ENCODE measurements at regions not wholly inside any gene's neighbourhood (a gene's known extent, or its start where the extent isn't known, plus 50 kb on each side); places are given as distances from the start of the nearest gene placed in this dataset.

DNA sequence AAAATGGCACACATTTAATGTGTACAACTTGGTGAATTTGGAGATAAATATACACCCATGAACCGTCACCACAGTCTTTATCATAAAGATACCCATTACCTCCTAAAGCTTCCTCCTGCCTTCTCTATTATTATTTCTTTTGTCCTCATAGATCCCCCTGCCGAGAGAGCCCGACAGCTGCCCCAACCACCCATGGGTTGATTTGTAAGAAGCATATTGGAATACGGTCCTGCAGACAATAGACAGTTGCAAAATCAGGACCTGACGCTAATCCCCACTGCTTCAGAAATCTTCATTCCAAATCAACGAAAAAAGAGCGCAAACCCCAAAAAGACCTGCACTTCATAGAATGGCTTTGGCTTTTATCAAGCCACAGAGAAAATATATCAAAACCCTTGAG lies 697.5 kb downstream of the SEMA5A start (continued):
- no peak for TF ChIP-seq ZNF747 (CRISPR knock-in tag; IDR thresholded peaks at IDR 0.05; ENCODE audit: borderline replicate concordance)
- TF ChIP-seq ARNT (IDR thresholded peaks at IDR 0.05): no peak
- TF ChIP-seq ZSCAN22 (CRISPR knock-in tag; IDR thresholded peaks at IDR 0.05): no peak

DNA sequence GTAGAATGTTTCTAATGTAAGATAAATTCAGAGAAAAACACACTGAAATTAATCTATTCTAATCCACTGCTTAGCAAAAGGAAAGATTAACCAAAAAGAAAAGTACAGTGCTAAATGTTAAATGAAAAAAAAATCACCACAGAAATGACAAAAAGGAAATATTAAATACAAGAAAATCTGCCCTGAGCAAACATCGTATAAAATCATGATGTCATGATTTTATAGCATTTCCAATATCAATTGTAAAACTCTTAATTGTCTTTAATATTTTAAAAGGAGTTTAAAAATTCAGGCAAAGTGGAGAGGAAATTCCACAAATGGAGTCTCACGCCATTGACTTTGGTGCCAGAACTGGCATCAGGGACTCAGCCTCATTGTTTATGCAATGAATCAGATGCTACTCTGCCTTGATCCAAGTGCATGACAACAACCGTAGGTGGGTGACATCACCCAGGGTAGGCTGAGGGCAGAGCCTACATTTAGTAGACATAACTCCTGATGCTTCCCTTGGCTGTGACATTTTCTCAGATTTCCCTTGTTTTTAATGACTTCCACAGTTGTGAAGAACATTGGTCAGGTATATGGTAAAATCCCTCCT lies 696.8 kb downstream of the SEMA5A start:
- H3K4me2 ChIP-seq (ENCODE audit: low read depth, low read length): no peak overlapping the region
- BruUV-seq (replicated peaks): no TSS peak

DNA sequence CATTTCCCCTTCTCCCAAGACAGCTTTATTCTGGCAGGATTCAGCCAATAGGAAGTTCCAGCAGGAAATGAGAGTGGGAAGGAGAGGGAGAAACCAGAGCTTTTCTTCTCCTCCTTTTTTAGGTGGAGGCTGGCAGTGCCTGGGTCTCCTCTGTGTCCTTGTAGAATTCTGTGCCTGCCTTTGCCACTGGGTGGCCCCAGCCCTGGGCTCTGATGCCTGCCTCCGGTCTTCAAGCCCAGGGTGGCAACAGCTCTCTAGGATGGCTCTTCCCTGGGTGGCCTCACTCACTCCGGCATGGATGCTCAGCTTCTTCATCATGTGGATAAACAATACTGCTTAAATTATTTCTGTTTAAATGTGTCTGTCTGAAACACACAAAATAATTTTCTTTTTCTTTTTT lies 694.8 kb downstream of the SEMA5A start:
- 8% methylated on average over 2 of the region's 2 CpGs for WGBS (ENCODE audit: low lambda C conversion rate)
- intact Hi-C loops (cut with micrococcal nuclease; ENCODE audit: unreplicated experiment): no loop called here
- TF ChIP-seq, protein P1, sequence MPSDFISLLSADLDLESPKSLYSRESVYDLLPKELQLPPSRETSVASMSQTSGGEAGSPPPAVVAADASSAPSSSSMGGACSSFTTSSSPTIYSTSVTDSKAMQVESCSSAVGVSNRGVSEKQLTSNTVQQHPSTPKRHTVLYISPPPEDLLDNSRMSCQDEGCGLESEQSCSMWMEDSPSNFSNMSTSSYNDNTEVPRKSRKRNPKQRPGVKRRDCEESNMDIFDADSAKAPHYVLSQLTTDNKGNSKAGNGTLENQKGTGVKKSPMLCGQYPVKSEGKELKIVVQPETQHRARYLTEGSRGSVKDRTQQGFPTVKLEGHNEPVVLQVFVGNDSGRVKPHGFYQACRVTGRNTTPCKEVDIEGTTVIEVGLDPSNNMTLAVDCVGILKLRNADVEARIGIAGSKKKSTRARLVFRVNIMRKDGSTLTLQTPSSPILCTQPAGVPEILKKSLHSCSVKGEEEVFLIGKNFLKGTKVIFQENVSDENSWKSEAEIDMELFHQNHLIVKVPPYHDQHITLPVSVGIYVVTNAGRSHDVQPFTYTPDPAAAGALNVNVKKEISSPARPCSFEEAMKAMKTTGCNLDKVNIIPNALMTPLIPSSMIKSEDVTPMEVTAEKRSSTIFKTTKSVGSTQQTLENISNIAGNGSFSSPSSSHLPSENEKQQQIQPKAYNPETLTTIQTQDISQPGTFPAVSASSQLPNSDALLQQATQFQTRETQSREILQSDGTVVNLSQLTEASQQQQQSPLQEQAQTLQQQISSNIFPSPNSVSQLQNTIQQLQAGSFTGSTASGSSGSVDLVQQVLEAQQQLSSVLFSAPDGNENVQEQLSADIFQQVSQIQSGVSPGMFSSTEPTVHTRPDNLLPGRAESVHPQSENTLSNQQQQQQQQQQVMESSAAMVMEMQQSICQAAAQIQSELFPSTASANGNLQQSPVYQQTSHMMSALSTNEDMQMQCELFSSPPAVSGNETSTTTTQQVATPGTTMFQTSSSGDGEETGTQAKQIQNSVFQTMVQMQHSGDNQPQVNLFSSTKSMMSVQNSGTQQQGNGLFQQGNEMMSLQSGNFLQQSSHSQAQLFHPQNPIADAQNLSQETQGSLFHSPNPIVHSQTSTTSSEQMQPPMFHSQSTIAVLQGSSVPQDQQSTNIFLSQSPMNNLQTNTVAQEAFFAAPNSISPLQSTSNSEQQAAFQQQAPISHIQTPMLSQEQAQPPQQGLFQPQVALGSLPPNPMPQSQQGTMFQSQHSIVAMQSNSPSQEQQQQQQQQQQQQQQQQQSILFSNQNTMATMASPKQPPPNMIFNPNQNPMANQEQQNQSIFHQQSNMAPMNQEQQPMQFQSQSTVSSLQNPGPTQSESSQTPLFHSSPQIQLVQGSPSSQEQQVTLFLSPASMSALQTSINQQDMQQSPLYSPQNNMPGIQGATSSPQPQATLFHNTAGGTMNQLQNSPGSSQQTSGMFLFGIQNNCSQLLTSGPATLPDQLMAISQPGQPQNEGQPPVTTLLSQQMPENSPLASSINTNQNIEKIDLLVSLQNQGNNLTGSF (CRISPR knock-in tag; IDR thresholded peaks at IDR 0.05): no peak
- no peak for TF ChIP-seq ZNF333 (CRISPR knock-in tag; IDR thresholded peaks at IDR 0.05; ENCODE audit: borderline replicate concordance)
- no peak for TF ChIP-seq FOXP1 (IDR thresholded peaks at IDR 0.05)
- TF ChIP-seq FOXP1 (CRISPR knock-in tag; IDR thresholded peaks at IDR 0.05): no peak
- no peak for TF ChIP-seq ZNF737 (CRISPR knock-in tag; IDR thresholded peaks at IDR 0.05; ENCODE audit: borderline replicate concordance)
- TF ChIP-seq KAT8 (CRISPR knock-in tag; IDR thresholded peaks at IDR 0.05): no peak
- no peak for TF ChIP-seq ARNTL (CRISPR knock-in tag; IDR thresholded peaks at IDR 0.05)
- no peak for TF ChIP-seq AGO1 (IDR thresholded peaks at IDR 0.05; ENCODE audit: low read depth, low read length, poor library complexity, severe bottlenecking)
- no peak for TF ChIP-seq SKI (IDR thresholded peaks at IDR 0.05; ENCODE audit: partially characterized antibody)
- TF ChIP-seq MIER3 (CRISPR knock-in tag; IDR thresholded peaks at IDR 0.05; ENCODE audit: borderline replicate concordance): no peak
- no peak for TF ChIP-seq GATAD2A (CRISPR knock-in tag; IDR thresholded peaks at IDR 0.05)

More for the DNA sequence above, 696.8 kb downstream of the SEMA5A start:
- Histone ChIP-seq H3K9ac (ENCODE audit: insufficient read depth, low read depth, low read length) (no peak overlapping the region), H2AFZ (ENCODE audit: low read length) (no peak overlapping the region), H4K20me1 (ENCODE audit: insufficient read depth, low read length) (no peaks in the 10 kb centered on the region), H3K27me3 (ENCODE audit: control insufficient read depth in 1 of 2, insufficient read depth in 2 of 2, low read length in 2 of 2) (no peaks in the 10 kb centered on the region), H3K9me3 (ENCODE audit: low read length) (peaks cover 83% of the 10 kb centered on the region), H3K27ac (ENCODE audit: extremely low read length, insufficient read depth, low read length) (no peak overlapping the region), H3K79me2 (ENCODE audit: insufficient read depth, low read length) (no peaks in the 10 kb centered on the region), H3K36me3 (replicated peaks in 1 of 2; ENCODE audit: control insufficient read depth in 1 of 2, insufficient read depth in 2 of 2, low read length in 2 of 2) (no peaks in the 10 kb centered on the region), H3K4me3 (replicated peaks in 1 of 3; ENCODE audit: insufficient read depth in 1 of 3, low read depth in 2 of 3, low read length in 3 of 3) (no peak overlapping the region), H3K4me1 (ENCODE audit: insufficient read depth, low read length) (no peaks in the 10 kb centered on the region)
- ChIA-PET CTCF (ENCODE audit: low intra/inter-chr PET ratio, low total read pairs) (no interaction called here), POLR2A (no interaction called here)
- 3% methylated on average over 3 of the region's 3 CpGs for WGBS (ENCODE audit: low lambda C conversion rate)
- intact Hi-C loops (cut with micrococcal nuclease; ENCODE audit: unreplicated experiment) (no loop called here), in situ Hi-C loops (cut with HindIII; ENCODE audit: extremely low pct_ligation_motif_present, low pct_unique_long_range_greater_than_20kb) (no loop called here)
- FAIRE-seq: no peak
- TF ChIP-seq ZSCAN12 (CRISPR knock-in tag; IDR thresholded peaks at IDR 0.05) (no peak), ATF7 (IDR thresholded peaks at IDR 0.05) (peak; percentile 85), ATF7 (CRISPR knock-in tag; IDR thresholded peaks at IDR 0.05) (no peak), JUND (CRISPR knock-in tag; IDR thresholded peaks at IDR 0.05) (no peak), ZNF24 (IDR thresholded peaks at IDR 0.05) (no peak), TGIF2 (CRISPR knock-in tag; IDR thresholded peaks at IDR 0.05) (no peak)
- ATAC-seq: no peak
- DNase-seq (ENCODE audit: low spot score): no peak

More for the DNA sequence above, 694.8 kb downstream of the SEMA5A start:
- no peak overlapping the region for H3K4me2 ChIP-seq (ENCODE audit: low read depth, low read length)
- no peak overlapping the region for H3K9ac ChIP-seq (ENCODE audit: insufficient read depth, low read depth, low read length)
- H2AFZ ChIP-seq (ENCODE audit: low read length): no peak overlapping the region
- no peak overlapping the region for H3K4me3 ChIP-seq (replicated peaks in 1 of 3; ENCODE audit: insufficient read depth in 1 of 3, low read depth in 2 of 3, low read length in 3 of 3)
- POLR2A ChIA-PET: no interaction called here
- BruUV-seq (replicated peaks): no TSS peak
- in situ Hi-C loops (cut with HindIII; ENCODE audit: extremely low pct_ligation_motif_present, low pct_unique_long_range_greater_than_20kb): no loop called here
- CTCF ChIA-PET (ENCODE audit: low intra/inter-chr PET ratio, low total read pairs): no interaction called here
- no peaks in the 10 kb centered on the region for H3K4me1 ChIP-seq (ENCODE audit: insufficient read depth, low read length)
- H3K27me3 ChIP-seq (ENCODE audit: control insufficient read depth in 1 of 2, insufficient read depth in 2 of 2, low read length in 2 of 2): no peaks in the 10 kb centered on the region
- peaks cover 76% of the 10 kb centered on the region for H3K9me3 ChIP-seq (ENCODE audit: low read length)
- H4K20me1 ChIP-seq (ENCODE audit: insufficient read depth, low read length): no peaks in the 10 kb centered on the region
- FAIRE-seq (no peak), ATAC-seq (no peak), DNase-seq (ENCODE audit: low spot score) (no peak)
- H3K36me3 ChIP-seq (replicated peaks in 1 of 2; ENCODE audit: control insufficient read depth in 1 of 2, insufficient read depth in 2 of 2, low read length in 2 of 2): no peaks in the 10 kb centered on the region
- no peak overlapping the region for H3K27ac ChIP-seq (ENCODE audit: extremely low read length, insufficient read depth, low read length)
- no peaks in the 10 kb centered on the region for H3K79me2 ChIP-seq (ENCODE audit: insufficient read depth, low read length)
